ENCODE measurements at regions not wholly inside any gene's neighbourhood (a gene's known extent, or its start where the extent isn't known, plus 50 kb on each side); places are given as distances from the start of the nearest gene placed in this dataset.

DNA sequence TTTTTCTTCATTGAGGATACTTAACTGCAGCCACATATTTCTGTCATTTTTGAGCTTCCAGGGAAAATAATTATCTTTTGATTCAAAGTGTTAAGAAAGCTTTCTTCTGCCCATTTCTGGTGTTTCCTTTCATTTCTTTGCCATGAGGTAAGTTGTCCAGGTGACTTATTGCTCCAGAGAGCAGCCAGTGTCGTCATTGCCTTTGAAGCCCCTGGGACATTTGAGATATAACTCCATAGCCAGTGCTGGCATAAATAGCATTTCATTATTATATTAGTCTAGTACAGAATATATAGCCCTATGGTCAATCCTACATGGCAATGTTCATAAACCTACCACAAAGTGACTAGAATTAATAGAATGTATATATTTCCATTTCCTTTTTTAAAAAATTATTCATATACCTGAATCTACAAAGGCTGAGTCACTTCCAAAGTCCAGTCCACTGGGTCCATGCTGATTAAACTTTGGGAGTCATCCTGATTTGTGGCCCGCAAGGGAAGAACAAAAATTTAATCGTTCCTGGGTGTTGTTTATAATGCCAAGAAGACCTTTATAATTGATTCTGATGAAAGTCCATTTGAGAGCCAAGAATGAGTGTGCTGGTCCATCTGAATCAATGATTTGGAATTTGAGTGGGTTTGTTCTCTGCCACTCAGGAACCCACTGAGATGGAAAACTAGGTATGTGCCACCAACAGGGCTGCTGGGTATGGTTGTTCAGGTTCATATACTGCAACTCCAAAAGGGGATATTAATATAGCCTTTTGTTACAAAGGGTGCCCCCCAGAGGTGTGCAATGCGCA lies 221.8 kb upstream of the PLXNA2 start:
- DNase-seq (ENCODE audit: low read depth, low spot score) = no peak
- TF ChIP-seq, protein P1, sequence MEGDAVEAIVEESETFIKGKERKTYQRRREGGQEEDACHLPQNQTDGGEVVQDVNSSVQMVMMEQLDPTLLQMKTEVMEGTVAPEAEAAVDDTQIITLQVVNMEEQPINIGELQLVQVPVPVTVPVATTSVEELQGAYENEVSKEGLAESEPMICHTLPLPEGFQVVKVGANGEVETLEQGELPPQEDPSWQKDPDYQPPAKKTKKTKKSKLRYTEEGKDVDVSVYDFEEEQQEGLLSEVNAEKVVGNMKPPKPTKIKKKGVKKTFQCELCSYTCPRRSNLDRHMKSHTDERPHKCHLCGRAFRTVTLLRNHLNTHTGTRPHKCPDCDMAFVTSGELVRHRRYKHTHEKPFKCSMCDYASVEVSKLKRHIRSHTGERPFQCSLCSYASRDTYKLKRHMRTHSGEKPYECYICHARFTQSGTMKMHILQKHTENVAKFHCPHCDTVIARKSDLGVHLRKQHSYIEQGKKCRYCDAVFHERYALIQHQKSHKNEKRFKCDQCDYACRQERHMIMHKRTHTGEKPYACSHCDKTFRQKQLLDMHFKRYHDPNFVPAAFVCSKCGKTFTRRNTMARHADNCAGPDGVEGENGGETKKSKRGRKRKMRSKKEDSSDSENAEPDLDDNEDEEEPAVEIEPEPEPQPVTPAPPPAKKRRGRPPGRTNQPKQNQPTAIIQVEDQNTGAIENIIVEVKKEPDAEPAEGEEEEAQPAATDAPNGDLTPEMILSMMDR (IDR thresholded peaks at IDR 0.05; ENCODE audit: insufficient read depth, low read length, missing control alignments) = no peak
- ChIA-PET CTCF (no interaction called here), POLR2A (no interaction called here)
- no peak overlapping the region for H3K4me3 ChIP-seq (ENCODE audit: low read depth, low read length)

DNA sequence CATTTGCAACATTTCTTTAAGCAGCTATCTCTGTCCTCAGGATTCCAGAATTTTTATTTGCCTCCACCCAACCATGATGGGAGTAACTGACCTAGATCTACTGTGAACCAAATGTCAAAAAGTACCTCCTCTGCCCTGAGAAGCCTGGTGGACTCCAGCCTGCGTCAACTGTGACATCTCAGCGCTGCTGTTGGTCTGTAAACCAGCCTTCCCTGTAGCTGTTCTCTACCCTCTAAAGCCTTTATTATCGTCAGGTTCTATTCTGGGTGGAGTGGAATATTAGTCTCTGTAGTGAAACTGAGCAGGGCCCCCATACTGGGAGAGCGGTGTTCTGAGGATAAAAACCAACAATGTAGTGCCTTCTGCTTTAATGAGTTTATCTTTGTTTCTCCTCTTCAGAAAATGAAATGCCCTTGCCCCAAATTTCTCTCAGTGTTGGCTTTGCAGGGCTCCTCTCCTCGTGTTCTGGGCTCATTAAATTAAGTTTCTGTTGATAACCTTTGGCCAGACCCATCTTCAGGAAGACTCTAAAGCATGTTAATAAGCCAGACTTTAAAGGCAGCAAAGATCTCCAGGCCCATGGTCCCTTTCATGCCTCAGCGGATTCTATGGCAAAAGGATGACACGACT lies 223.1 kb upstream of the PLXNA2 start:
- ChIA-PET CTCF (no interaction called here), POLR2A (no interaction called here)
- no peak overlapping the region for H3K4me3 ChIP-seq (ENCODE audit: low read depth, low read length)
- no peak for DNase-seq (ENCODE audit: low read depth, low spot score)
- TF ChIP-seq, protein P1 (IDR thresholded peaks at IDR 0.05; ENCODE audit: insufficient read depth, low read length, missing control alignments) = no peak

DNA sequence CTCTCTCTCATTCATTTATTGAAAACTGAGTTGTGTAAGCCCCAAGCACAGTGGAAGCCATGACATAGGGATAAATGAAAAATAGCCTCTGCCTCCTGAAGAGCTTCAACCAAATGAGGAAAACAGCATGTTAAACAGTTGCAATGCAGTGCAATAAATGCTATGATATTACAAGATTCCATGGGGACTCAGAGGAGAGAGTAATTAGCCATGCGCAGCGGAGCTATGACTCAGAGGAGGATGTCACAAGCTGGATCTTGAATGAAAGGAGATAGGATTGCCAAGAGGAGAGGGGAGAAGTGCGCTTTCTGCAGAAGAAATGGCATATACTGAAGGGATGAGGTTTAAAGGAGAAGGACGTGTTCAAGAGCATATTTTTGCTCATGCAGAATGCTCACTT lies 231.3 kb upstream of the PLXNA2 start:
- TF ChIP-seq, protein P1 (IDR thresholded peaks at IDR 0.05; ENCODE audit: insufficient read depth, low read length, missing control alignments) = no peak
- no peak overlapping the region for H3K4me3 ChIP-seq (ENCODE audit: low read depth, low read length)
- ChIA-PET POLR2A (no interaction called here), CTCF (no interaction called here)
- DNase-seq (ENCODE audit: low read depth, low spot score) = no peak

DNA sequence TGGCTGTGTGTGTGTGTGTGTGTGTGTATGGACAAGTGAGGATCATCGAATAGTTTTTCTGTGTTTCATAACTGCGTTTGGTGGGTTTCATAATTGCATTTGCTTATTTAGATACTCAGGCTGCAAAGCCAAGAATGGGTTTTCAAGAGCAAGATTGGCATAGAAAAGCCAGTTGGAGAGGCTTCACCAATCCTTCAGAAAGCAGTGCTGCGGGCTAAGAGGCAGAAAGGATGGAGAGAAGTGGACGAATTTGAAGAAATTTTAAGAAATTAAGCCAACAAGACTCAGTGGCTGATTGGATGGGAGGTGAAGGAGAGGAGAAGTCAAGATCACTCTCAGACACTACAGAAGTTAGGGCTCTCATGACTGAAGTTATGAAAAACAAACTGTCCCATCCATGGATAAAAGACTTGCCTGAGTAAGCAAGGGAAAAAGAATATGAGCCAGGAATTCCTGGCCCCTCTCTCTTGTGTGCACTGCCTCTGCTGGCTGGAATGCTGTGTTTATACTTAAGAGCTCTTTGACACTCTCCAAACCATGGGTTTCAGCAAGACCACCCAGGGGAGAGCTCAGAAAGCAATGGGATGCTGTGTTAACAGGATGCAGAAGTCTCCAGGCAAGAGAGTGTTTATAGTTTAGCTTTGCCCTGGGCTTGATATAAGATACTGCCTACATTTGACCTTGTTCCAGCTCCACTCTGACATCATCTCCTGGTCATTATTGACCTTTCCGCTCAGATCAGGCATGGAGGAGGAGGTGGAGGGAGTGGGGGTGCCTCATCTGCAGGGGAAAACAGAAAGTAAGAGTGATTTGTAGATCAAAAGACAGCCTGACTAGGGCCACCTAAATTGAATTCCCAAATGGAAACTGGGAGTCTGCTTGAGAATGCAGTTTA lies 232.0 kb upstream of the PLXNA2 start:
- no peak overlapping the region for H3K4me3 ChIP-seq (ENCODE audit: low read depth, low read length)
- TF ChIP-seq, protein P1 (IDR thresholded peaks at IDR 0.05; ENCODE audit: insufficient read depth, low read length, missing control alignments) = peak; percentile 14
- CTCF ChIA-PET = no interaction called here
- no peak for DNase-seq (ENCODE audit: low read depth, low spot score)
- POLR2A ChIA-PET = no interaction called here

DNA sequence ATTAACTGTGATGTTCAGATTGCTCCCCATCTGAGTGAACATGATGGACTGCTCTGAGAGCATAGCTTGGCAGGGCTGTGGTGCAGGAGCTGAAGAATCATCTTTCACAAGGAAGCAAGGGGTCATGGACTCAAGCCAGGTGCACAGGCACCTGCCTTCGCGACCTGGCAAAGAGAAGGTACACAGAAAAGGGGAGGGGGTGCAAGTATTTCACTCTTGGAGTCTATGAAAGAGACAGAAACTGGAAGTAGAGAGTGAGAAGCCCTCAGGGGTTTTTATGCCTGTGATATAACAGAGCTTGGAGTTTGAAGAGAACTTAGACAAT lies 232.6 kb upstream of the PLXNA2 start:
- ChIA-PET CTCF (no interaction called here), POLR2A (no interaction called here)
- TF ChIP-seq, protein P1 (IDR thresholded peaks at IDR 0.05; ENCODE audit: insufficient read depth, low read length, missing control alignments) = no peak
- no peak for DNase-seq (ENCODE audit: low read depth, low spot score)
- no peak overlapping the region for H3K4me3 ChIP-seq (ENCODE audit: low read depth, low read length)

DNA sequence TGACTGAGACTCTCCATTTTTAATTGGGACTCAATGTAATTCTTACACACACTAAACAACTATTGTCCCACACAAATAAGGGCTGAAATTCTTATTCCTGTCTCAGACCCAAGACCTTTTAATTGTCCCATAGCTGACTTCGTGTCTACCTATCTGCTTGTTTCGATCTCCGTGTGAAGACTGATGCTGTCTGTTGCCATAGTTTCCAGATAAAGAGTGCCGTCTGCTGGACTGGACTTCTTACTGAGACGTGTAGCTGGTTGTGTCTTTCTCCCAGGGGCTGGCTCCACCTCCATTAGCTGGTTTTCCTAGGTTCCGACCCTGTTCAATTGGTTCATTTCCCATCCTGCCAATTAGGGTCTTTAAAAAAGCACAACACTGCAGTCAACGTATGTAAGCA lies 235.3 kb upstream of the PLXNA2 start:
- H3K4me3 ChIP-seq (ENCODE audit: low read depth, low read length) = no peak overlapping the region
- TF ChIP-seq, protein P1 (IDR thresholded peaks at IDR 0.05; ENCODE audit: insufficient read depth, low read length, missing control alignments) = no peak
- ChIA-PET POLR2A (no interaction called here), CTCF (no interaction called here)
- DNase-seq (ENCODE audit: low read depth, low spot score) = no peak

Measured in AG04449 (cell line).